ENCODE measurements at regions not wholly inside any gene's neighbourhood (a gene's known extent, or its start where the extent isn't known, plus 50 kb on each side); places are given as distances from the start of the nearest gene placed in this dataset.

DNA sequence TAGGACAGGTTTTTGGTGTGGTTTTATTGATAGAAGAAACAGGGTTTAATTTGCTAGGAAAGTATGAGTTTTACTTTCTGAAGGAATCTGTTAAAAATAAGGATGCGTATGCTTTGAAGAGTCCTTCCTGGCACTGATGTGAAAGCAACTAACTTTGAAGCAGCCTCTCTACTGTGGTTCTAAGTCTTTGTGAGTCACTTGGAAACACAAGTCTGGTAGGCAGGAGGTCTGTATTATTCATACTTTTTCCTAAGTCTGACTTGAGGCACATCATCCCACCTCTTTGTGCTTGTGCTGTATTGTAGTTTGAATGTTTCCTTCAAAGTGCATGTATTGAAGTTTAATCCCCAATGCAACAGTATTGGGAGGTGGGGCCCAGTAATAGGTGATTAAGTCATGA is 129.0 kb downstream of the TAF11L14 start:
- DNase-seq, result peak; percentile 34

DNA sequence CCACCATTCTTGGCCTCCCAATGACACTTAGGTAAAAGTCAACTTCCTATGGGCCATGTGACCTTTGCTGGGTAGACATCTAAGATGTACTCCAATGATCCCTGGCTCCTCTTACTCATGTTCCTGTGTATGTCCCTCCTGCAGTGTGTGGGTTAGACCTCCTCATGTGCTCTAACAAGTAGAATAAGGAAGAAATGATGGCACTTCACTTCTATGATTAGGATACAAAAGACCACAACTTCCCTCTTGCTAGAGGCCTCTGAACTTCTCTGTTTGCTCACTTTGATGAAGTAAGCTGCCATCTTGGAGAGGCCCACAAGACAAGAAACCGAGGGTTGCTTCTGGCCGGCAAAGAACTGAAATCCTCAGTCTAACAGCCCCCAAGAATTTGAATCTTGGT is 131.8 kb downstream of the TAF11L14 start:
- no peak for DNase-seq

DNA sequence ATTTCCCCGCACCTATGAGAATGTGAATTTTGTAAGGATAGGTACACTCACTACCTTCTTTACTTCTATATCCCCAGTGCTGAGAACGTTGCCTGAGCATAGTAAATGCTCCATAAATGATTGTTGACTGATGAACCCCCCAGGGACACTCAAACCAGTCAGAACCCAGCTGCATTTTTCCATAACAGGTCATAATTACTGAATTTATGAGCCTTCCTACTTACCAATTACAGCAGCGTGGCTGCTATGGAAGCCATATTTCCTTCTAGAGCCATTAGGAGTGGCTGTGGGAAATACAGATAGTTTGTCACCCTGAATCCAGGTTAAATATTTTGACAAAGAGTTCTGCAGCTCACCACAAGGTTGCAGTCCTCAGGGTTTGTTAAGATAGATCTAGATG is 135.0 kb downstream of the TAF11L14 start:
- DNase-seq, result peak; percentile 11

DNA sequence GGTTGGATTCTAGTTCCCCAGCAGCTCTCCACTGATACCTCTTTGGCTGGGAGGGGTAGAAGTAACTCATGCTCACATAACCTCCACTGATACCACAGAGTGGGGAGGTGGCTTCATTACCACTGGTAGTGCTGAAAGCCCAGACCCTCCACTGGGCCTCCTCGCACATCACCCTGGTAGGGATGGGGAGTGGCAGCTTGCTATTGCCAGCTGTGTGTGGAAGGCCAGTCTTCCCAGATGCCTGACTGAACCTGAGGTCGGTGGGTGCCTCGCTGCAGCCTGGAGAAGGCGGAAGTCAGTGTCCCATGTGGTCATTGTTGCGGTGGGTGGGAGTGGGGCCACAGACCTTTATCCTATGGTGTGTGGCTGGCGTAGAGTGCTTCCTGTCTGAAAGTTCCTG is 138.0 kb downstream of the TAF11L14 start:
- DNase-seq, result no peak

DNA sequence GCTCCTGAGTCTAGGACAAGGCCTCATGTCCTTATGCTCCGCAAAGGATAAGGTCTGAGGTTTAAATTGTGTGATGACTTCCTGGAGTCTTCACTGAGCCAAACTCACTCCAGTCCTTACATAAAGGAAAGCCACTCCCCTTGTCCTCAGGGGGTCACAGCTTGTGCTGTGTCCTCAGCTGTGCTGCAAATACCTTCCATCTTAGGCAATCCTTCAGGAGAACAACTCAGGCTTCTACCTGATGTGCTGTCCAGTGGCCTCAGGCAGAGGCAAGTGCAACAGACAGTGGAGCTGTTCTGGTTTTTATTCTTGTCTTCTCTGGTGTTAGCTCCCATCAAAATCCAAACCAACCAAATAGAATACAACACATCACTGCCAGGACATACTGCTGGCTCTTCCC is 151.5 kb downstream of the TAF11L14 start:
- no peak for DNase-seq

DNA sequence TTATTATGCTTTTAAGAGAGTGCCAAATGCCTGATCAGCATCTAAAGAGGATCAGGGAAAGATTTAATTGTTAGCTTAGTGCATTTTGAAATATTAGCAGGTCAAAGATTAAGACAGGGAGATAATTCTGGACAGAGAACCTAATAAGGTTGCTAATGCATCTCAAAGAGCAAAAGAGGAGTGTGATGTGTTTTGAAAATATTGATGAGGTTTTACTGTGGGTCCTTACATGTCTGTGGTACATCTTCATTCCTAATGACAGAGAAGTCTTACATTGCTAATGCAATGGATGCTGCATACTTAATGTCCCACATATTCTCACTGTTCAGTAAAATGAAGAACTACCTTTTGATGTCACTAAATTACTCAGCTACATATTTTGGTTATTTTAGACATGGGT is 154.1 kb downstream of the TAF11L14 start:
- no peak for DNase-seq

DNA sequence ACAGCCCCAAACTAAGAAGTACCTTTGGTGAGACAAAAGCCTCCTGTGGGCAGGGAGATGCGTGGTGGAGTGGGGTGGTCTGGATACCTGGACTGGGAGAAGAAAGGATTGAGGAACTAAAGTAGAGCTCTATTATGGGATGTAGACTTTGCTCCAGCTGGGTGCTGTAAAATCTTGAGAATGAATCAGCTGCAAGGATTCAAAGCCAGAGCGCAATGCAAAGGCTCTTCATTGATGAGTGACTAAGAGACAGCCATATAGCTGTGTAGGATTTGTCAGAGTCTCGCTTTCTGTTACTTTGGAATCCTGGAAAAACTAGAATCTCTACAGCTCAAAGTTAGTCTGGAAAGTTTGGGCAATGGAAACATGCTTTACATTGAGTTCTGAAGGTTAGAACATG is 159.9 kb downstream of the TAF11L14 start:
- no peak for DNase-seq

DNA sequence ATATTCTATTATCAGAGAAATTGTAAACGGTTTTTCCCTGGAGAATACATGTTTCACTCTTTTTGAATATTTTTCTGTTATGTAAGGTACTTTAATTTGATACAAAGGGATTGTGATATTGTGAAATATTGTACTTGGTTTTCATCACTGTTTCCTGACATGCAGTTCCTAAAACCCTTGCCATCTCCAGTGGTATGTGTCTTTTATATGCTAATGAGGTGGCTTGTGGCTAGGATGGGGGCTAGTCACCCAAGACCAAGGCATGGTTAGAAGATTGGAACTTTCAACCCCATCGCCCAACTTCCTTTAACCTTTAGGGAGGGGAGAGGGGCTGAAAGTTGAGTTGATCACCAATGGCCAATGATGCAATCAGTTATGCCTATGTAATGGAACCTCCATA is 160.6 kb downstream of the TAF11L14 start:
- DNase-seq, result no peak

DNA sequence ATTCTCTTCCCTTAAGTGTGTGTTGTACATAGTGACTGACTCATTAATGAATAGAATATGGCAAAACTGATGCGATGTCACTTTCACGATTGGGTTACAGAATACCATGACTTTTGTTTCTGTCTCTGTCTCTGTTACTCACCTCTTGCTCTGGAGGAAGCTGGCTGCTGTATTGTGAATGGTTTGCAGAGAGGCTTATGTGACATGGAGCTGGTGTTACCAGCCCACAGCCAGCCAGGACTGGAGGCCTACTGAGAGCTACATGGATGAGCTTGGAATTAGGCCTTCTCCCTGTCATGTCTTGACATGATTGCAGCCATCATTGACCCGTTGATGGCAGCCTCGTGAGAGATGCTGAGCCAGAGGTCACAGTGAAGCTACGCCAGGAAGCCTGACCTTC is 161.9 kb downstream of the TAF11L14 start:
- DNase-seq, result no peak

DNA sequence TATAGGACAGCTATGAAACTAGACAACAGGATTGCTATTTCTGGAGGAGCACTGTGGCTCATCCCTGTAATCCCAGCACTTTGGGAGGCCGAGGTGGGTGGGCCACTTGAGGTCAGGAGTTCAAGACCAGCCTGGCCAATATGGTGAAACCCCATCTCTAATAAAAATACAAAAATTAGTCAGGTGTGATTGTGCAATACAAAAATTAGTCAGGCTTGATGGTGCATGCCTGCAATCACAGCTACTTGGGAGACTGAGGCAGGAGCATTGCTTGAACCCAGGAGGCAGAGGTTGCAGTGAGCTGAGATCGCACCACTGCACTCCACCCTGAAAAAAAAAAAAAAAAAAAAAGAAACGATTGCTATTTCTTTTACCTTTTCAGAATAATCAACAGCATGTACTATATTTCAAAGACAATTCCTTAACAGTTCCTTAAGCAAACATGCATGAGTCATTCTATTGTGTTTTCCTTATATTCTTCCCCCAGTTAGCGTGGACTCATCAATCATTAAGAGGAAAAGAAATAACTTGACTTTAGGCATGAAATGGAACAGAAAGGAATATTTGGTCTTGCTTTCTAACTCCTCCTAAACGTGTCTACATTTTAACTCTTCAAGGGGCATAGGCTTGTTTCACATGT is 162.6 kb downstream of the TAF11L14 start:
- DNase-seq, result no peak

DNA sequence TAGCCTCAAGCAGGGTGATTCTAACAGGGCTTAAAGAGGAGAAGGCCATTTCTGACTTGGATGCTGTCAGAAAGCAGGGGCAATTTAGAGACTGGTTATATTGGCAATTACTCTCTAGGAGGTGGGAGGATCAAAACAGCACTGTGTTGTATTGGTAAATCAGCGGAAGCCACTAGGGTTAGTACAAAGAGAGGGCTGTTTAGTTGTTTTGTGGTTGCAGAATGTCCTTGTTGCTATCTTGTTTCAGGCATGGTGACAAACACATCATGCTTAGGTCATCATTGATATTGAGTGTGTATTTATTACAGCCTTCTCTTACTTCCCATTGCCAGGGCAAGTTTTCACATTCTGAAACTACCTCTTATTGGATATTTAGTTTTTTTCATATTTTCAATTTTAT is 165.3 kb downstream of the TAF11L14 start:
- DNase-seq, result no peak

DNA sequence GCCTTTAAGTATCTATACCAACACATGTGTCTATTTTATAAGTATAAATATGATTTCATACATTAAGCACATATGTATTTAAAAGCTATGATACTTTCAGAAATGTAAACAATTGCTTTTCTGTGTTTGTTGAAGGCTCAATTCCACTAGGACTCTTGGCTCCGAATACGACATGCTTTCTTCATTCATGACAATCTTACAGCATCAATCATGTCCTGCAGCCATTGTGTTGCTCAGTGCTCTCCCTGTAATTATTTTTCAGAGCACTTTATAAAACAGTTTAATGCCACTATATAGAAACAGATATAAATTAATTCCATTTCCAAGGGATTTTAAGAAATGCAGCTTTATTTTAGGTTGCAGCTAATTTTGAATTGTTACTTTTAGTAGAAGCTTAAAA is 167.3 kb downstream of the TAF11L14 start:
- no peak for DNase-seq

DNA sequence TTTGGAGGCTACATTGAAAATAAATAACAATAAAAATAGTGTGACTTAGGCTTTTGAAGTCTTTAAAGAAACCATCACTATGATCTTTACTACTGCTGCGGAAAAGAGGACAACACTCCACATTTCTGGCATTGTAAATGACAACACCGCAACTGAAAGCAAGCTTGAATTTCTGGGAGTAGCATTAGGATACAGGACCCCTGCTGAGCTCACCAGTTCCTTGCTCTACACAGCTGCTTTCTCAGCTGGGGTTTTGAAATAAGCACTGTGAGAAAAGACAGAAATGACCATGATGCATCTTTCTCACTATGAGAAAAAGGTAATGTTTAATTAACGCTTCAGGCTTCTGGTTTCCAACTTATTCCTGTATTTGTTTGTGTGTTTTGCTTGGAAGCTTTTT is 168.0 kb downstream of the TAF11L14 start:
- DNase-seq, result peak; percentile 54

DNA sequence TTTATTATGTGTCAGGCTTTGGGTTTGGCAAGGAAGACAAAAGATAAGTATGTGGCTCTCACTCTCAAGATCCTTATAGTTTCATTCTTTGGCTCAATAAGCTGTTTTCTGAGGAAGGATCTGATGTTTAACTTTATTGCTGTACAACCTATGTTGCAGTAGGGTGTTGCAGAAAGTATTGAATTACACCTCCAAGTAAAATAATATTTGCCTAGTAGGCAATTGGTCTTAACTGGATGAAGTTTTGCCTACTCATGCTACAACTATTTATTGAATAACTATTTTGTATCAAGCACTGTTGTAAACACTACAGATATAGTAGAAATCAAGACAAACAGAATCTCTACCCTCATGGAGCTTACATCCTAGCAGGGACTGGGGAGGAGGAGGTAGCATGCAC is 169.7 kb downstream of the TAF11L14 start:
- no peak for DNase-seq

DNA sequence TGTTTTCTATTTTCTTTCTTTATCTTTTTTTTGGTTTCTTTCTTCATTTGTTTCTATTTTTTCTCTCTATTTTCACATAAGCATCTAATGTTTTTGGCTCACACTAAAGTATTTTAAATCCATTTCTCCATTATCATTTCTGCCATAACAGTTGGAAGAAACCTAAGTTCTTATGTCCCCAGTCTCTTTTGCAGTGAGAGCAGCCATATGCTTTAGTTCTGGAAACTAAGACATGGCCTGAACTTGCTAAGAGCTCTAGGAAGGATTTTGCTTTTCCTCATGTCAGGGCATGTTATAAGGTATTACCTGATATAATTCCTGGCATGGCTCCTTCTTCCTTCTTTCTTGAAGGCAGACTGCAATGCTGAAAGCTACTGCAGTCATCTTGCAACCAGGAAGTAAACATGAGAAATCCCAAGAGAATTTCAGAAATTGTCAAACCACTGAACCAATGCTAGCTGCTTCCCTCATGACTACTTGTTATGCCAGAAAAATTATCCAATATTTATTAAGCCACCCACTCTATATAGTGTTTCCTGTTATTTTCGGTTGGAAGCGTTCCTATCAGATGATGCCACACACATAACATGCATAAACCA is 171.1 kb downstream of the TAF11L14 start:
- peak; percentile 42 for DNase-seq

DNA sequence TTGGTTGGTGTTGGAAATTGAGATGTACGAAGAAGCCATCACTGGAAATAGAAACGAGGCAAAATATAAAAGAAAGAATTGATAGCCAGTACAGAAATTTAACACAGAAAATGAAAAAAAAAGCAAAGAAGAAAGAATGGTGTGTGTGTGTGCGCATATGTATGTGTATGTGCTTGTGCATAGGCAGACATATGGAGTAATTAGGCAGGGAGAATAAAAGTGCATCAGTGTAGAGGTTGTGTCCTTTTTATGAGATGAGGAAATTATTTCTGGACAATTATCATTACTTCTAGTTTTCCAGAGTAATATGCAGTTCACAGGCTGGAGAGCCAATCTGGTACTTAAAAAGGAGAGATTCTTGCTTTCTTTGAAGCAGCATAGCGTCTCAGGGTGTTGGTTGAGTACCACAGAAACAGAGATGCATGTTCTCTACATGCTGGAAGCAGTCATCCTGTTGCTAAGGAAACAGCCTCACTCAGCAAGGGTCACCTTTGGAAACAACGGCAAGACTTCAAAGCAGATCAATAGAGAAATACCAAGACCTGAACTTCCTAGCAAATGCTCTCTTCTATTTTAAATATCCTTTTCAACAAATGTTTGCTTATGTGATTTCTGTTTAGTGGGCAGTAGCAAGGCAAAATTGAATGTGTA is 172.7 kb downstream of the TAF11L14 start:
- no peak for DNase-seq

DNA sequence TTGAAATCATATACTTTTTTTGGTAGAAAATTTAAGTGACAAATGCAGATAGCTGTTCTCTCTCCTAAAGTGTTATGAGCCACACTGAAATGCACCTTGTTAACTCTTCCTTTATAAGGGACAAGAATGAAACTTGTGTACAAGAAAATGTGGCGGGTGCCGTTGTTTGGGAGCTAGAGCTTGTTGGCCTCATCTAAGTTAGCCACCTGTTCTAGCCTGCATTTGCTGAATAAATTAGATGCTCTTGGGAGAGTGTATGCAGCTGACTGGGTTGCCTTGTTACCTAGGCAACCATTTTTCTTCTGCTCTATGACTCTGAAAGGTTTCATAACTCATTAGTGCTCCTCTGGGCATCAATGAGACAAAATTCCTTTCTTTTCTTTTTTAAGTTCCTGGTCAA is 174.3 kb downstream of the TAF11L14 start:
- DNase-seq, result no peak

DNA sequence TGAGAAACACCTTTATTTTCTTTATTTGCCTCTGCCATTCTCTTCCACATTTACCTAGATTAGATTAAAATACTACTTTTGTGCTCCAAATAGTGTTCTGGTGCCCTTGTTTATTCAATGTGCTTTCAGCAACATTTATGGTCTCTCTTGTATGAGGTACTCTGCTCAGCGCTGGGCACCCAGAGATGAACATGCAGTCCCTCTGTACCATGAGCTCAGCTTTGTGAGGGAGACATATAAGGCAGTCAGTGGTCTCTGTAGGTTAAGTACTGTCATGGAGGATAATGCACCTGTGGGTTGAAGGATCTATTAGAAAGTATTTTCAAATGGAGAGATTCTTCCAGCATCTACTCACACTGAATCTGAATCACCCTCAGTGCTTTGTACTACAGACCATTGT is 176.5 kb downstream of the TAF11L14 start:
- no peak for DNase-seq

DNA sequence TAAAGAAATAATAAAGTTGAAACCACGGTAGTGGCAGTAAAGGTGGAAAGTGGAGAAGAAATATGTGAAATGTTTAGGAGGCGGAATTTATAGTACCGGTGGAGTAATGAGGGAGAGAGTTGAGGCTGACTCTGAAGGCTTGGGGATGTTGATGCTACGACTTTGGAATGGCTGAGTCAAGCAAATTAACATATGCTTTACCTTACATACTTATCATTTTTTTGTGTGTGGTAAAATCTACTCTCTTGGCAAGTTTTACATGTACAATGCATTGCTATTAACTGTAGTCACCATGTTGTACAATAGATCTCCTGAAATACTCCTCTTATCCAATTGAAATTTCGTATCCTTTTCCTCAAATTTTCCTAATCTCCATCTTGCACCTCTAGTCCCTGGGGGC is 179.0 kb downstream of the TAF11L14 start:
- DNase-seq, result peak; percentile 56

DNA sequence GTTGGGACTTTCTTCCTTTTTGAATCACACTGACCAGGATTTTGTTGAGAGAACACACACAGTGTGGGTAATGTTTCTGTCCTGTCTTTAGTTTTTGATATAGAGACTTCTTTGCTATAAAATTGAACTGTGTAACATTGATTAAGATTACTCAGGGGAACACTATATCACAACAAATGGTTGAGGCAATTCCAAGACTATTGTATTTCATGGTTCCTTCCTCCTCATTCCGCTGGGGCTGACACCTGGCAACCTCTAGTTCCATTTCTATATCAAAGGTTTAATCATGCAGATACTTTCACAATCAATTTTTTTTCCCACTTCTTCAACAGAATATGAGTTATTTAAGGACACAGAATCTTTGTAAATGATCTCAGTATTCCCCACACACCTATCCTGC is 182.2 kb downstream of the TAF11L14 start:
- no peak for DNase-seq

DNA sequence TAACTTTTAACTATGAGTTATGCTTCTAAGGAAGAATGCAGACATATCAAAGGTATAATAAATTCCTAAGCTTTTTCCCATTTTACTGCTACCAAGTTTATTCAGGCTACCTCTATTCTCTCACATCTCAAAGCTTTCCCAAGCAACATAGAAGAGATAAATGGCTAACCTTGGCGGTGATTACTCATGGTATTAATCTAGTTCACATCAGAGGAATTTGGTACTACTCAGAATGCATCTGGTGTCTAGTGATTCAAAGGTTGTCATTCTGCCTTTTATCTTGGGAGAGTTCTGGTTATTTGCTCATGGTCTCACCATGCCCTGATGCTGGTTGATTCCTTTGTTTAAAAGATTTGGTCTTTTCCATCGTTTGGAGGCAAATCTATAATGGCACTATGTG is 182.7 kb downstream of the TAF11L14 start:
- no peak for DNase-seq

DNA sequence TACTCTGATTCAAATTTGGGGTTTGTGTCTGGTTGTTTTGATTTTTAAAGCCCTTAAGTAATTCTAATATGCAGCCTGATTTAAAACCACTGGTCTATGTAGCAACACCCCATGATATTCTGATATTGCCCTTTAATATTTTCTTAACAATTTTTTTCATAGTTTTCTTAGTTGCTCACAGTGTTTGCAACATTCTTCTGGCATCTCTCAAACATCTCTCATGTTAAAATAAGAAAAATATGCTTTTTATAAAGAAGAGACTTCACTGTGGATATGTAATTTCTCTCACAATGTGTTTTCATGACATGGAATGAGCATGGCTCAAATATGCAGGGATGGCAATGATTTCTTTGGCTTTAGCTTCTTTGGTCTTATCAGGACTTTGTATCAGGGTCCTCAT is 183.7 kb downstream of the TAF11L14 start:
- DNase-seq, result peak; percentile 84

DNA sequence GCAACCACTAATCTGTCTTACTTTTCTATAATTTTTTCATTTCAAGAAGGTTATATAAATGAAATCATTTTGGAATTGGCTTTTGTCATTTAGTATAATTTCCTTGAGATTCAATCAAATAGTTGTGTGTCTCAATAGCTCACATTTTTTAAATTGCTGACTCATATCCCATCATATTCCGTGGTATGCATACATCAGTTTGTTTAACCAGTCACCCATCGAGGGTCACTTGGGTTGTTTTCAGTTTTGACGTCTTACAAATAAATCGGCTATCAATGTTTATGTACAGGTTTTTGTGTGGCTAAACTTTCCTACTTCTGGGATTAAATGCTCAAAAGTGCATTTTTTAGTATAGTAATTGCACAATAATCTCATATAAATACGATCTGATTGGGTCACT is 185.5 kb downstream of the TAF11L14 start:
- DNase-seq, result peak; percentile 79

DNA sequence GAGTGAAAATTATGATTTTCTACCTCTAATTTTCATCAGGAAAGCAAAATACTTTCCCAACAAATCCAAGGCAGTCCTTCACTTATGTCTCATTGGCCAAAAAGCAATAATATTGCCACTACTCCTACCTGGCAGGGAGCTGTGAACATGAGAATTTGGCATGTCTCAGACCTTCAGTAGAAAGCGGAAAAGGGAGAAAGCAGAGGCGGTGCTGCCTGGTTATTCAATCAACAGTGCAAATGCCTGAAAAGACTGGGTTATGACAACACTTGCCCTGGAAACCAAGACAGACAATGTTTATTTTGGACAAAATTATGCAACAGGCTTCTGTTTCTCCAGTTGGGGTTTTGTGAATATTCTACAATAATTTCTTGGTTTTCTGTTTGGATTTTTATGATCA is 194.4 kb downstream of the TAF11L14 start:
- DNase-seq, result no peak

DNA sequence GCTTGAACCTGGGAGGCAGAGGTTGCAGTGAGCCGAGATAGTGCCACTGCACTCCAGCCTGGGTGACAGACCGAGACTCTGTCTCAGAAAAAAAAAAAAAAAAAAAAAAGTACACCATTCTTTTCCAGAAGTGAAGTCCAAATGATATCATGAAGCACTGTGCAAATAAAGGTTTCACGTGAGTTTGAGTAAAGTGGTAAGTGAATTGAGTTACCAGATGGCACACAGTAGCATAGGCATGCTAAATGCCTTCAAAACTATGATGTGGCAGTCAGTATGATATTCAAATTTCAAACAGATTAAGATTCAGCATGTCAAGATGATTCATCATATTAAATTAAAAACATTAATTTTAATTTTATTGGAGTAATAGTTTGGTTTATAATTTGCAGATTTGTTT is 195.2 kb downstream of the TAF11L14 start:
- no peak for DNase-seq

Measured in fibroblast of skin of scalp (primary cell).